ENCODE measurements at regions not wholly inside any gene's neighbourhood (a gene's known extent, or its start where the extent isn't known, plus 50 kb on each side); places are given as distances from the start of the nearest gene placed in this dataset.

DNA sequence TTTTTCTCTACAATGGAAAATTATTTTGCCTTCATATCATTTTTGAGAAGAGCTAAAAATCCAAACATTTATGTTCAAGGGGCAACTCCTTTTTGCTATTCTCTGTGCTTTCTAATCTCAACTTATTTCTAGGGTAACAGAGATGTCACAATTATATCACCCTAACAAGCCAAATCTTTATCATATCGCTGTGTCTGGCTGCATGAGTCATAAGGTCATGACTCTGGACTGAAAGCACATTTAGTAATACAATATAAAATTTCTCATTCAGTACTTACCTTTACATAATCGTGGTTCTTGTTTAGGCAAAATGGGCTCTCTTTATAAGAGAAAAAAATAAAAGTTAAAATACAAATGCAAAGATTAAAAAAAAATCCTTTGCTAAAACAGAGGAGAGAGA, 326.0 kb downstream of the CASP12 start:
- Histone ChIP-seq H3K9me3 (no peaks in the 10 kb centered on the region), H3K4me3 (no peak overlapping the region), H3K27me3 (replicated peaks; ENCODE audit: insufficient read depth) (no peaks in the 10 kb centered on the region), H3K4me1 (replicated peaks) (no peaks in the 10 kb centered on the region), H3K27ac (no peak overlapping the region), H3K36me3 (no peaks in the 10 kb centered on the region)
- intact Hi-C loops (cut with DNase I): no loop called here
- no peak for DNase-seq (ENCODE audit: low spot score)
- WGBS: 72% methylated on average over 2 of the region's 2 CpGs
- no peak for TF ChIP-seq POLR2AphosphoS5 (IDR thresholded peaks at IDR 0.05)
- TF ChIP-seq, protein P1, sequence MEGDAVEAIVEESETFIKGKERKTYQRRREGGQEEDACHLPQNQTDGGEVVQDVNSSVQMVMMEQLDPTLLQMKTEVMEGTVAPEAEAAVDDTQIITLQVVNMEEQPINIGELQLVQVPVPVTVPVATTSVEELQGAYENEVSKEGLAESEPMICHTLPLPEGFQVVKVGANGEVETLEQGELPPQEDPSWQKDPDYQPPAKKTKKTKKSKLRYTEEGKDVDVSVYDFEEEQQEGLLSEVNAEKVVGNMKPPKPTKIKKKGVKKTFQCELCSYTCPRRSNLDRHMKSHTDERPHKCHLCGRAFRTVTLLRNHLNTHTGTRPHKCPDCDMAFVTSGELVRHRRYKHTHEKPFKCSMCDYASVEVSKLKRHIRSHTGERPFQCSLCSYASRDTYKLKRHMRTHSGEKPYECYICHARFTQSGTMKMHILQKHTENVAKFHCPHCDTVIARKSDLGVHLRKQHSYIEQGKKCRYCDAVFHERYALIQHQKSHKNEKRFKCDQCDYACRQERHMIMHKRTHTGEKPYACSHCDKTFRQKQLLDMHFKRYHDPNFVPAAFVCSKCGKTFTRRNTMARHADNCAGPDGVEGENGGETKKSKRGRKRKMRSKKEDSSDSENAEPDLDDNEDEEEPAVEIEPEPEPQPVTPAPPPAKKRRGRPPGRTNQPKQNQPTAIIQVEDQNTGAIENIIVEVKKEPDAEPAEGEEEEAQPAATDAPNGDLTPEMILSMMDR (IDR thresholded peaks at IDR 0.05): no peak
- TF ChIP-seq POLR2A (IDR thresholded peaks at IDR 0.05): no peak

DNA sequence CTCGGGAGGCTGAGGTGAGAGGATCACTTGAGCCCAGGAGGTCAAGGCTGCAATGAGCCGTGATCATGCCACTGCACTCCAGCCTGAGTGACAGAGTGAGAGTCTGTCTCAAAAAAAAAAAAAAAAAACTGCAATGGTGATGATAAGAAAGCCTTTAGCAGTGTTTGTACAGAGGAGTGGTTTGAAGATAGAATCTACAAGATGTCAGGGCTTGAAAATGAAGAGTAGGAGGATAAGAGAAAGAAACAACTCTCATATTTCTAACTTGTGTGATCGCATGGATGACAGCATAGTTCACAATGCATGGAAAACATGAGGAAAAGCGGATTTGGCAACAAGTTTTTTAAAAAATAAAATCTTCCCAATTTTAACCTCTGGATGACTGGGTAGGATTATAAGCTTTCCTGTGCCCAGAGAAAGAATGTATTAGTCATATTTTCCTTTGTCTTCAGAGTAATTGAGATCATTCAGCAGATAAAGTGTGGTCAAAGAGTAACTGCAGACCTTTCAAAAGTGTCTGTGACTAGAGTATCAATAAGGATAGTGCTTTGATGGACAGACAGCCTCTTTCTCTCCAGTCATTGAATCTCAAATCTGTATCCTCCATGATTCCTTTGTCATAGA, 328.1 kb downstream of the CASP12 start:
- WGBS: 63% methylated on average over 4 of the region's 4 CpGs

DNA sequence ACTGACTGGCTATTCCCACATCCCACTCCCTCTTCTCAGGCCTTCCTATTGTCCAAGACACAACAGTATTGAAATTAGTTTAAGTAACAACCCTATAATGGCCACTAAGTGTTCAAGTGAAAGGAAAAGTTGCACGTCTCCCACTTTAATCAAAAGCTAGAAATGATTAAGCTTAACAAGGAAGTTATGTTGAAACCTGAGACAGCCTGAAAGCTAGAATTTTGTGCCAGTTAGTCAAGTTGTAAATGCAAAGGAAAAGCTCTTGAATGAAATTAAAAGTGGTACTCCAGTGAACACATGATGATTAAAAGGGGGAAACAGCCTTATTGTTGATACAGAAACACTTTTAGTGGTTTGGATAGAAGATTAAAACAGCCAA, 332.7 kb downstream of the CASP12 start:
- WGBS: 38% methylated on average over 1 of the region's 1 CpG
- TF ChIP-seq POLR2AphosphoS5 (IDR thresholded peaks at IDR 0.05) (no peak), POLR2A (IDR thresholded peaks at IDR 0.05) (no peak)
- TF ChIP-seq, protein P1 (IDR thresholded peaks at IDR 0.05): no peak

More for the DNA sequence above, 328.1 kb downstream of the CASP12 start:
- DNase-seq (ENCODE audit: low spot score): no peak
- no peaks in the 10 kb centered on the region for H3K9me3 ChIP-seq
- no peak overlapping the region for H3K27ac ChIP-seq
- H3K27me3 ChIP-seq (replicated peaks; ENCODE audit: insufficient read depth): no peaks in the 10 kb centered on the region
- no peak overlapping the region for H3K4me3 ChIP-seq
- intact Hi-C loops (cut with DNase I): no loop called here
- TF ChIP-seq, protein P1 (IDR thresholded peaks at IDR 0.05): no peak
- TF ChIP-seq POLR2AphosphoS5 (IDR thresholded peaks at IDR 0.05) (no peak), POLR2A (IDR thresholded peaks at IDR 0.05) (no peak)
- H3K36me3 ChIP-seq: no peaks in the 10 kb centered on the region
- H3K4me1 ChIP-seq (replicated peaks): no peaks in the 10 kb centered on the region

DNA sequence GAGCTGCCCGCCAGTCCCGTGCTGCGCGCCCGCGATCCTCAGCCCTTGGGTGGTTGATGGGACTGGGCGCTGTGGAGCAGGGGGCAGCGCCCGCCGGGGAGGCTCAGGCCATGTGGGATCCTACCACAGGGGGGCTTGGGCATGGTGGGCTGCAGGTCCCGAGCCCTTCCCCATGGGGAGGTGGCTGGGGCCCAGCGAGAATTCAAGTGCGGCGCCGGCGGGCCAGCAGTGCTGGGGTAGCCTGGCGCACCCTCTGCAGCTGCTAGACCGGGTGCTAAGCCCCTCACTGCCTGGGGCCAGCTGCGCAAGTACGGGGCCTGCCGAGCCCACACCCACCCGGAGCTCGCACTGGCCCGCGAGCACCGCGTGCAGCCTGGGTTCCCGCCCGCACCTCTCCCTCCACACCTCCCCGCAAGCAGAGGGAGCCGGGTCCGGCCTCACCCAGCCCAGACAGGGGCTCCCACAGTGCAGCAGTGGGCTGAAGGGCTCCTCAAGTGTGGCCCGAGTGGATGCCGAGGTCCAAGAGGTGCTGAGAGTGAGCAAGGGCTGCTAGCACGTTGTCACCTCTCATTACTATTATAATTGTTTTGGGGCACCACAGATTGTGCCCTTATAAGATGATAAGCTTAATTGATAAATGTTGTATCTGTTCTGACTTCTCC, 333.2 kb downstream of the CASP12 start:
- H3K4me3 ChIP-seq: no peak overlapping the region

More for the DNA sequence above, 332.7 kb downstream of the CASP12 start:
- no peaks in the 10 kb centered on the region for H3K36me3 ChIP-seq
- no peaks in the 10 kb centered on the region for H3K9me3 ChIP-seq
- no peaks in the 10 kb centered on the region for H3K4me1 ChIP-seq (replicated peaks)
- H3K27ac ChIP-seq: no peak overlapping the region
- no peak for DNase-seq (ENCODE audit: low spot score)
- no peaks in the 10 kb centered on the region for H3K27me3 ChIP-seq (replicated peaks; ENCODE audit: insufficient read depth)
- no peak overlapping the region for H3K4me3 ChIP-seq
- intact Hi-C loops (cut with DNase I): no loop called here

More for the DNA sequence above, 333.2 kb downstream of the CASP12 start:
- 96% methylated on average over 35 of the region's 35 CpGs for WGBS
- Histone ChIP-seq H3K36me3 (no peaks in the 10 kb centered on the region), H3K27me3 (replicated peaks; ENCODE audit: insufficient read depth) (no peaks in the 10 kb centered on the region), H3K9me3 (no peaks in the 10 kb centered on the region), H3K4me1 (replicated peaks) (no peaks in the 10 kb centered on the region), H3K27ac (no peak overlapping the region)
- no peak for TF ChIP-seq POLR2AphosphoS5 (IDR thresholded peaks at IDR 0.05)
- TF ChIP-seq, protein P1 (IDR thresholded peaks at IDR 0.05): no peak
- no peak for TF ChIP-seq POLR2A (IDR thresholded peaks at IDR 0.05)
- DNase-seq (ENCODE audit: low spot score): no peak
- intact Hi-C loops (cut with DNase I): no loop called here
